ENCODE measurements at regions not wholly inside any gene's neighbourhood (a gene's known extent, or its start where the extent isn't known, plus 50 kb on each side); places are given as distances from the start of the nearest gene placed in this dataset.

DNA sequence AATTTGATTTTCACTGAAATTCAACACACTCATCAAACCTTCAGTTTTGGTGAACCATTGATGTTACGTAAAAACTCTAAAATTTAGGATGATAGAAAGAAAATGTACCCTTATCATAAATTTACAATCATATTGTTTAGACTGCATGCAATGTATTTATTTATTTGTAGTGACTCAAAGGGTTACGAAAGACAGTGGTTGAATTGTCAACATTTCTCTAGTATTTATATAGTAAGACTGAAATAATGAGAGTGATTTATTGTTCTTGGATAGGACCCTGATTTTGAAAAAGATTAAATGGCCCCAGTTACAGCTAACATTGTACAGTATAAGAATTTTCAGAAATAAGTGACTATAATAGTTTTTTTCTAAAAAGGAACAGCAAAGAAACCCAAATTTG is 591.5 kb downstream of the RFPL4B start (continued):
- TF ChIP-seq, protein P1, sequence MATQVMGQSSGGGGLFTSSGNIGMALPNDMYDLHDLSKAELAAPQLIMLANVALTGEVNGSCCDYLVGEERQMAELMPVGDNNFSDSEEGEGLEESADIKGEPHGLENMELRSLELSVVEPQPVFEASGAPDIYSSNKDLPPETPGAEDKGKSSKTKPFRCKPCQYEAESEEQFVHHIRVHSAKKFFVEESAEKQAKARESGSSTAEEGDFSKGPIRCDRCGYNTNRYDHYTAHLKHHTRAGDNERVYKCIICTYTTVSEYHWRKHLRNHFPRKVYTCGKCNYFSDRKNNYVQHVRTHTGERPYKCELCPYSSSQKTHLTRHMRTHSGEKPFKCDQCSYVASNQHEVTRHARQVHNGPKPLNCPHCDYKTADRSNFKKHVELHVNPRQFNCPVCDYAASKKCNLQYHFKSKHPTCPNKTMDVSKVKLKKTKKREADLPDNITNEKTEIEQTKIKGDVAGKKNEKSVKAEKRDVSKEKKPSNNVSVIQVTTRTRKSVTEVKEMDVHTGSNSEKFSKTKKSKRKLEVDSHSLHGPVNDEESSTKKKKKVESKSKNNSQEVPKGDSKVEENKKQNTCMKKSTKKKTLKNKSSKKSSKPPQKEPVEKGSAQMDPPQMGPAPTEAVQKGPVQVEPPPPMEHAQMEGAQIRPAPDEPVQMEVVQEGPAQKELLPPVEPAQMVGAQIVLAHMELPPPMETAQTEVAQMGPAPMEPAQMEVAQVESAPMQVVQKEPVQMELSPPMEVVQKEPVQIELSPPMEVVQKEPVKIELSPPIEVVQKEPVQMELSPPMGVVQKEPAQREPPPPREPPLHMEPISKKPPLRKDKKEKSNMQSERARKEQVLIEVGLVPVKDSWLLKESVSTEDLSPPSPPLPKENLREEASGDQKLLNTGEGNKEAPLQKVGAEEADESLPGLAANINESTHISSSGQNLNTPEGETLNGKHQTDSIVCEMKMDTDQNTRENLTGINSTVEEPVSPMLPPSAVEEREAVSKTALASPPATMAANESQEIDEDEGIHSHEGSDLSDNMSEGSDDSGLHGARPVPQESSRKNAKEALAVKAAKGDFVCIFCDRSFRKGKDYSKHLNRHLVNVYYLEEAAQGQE (IDR thresholded peaks at IDR 0.05; ENCODE audit: unreplicated experiment) = no peak
- TF ChIP-seq, protein P2, sequence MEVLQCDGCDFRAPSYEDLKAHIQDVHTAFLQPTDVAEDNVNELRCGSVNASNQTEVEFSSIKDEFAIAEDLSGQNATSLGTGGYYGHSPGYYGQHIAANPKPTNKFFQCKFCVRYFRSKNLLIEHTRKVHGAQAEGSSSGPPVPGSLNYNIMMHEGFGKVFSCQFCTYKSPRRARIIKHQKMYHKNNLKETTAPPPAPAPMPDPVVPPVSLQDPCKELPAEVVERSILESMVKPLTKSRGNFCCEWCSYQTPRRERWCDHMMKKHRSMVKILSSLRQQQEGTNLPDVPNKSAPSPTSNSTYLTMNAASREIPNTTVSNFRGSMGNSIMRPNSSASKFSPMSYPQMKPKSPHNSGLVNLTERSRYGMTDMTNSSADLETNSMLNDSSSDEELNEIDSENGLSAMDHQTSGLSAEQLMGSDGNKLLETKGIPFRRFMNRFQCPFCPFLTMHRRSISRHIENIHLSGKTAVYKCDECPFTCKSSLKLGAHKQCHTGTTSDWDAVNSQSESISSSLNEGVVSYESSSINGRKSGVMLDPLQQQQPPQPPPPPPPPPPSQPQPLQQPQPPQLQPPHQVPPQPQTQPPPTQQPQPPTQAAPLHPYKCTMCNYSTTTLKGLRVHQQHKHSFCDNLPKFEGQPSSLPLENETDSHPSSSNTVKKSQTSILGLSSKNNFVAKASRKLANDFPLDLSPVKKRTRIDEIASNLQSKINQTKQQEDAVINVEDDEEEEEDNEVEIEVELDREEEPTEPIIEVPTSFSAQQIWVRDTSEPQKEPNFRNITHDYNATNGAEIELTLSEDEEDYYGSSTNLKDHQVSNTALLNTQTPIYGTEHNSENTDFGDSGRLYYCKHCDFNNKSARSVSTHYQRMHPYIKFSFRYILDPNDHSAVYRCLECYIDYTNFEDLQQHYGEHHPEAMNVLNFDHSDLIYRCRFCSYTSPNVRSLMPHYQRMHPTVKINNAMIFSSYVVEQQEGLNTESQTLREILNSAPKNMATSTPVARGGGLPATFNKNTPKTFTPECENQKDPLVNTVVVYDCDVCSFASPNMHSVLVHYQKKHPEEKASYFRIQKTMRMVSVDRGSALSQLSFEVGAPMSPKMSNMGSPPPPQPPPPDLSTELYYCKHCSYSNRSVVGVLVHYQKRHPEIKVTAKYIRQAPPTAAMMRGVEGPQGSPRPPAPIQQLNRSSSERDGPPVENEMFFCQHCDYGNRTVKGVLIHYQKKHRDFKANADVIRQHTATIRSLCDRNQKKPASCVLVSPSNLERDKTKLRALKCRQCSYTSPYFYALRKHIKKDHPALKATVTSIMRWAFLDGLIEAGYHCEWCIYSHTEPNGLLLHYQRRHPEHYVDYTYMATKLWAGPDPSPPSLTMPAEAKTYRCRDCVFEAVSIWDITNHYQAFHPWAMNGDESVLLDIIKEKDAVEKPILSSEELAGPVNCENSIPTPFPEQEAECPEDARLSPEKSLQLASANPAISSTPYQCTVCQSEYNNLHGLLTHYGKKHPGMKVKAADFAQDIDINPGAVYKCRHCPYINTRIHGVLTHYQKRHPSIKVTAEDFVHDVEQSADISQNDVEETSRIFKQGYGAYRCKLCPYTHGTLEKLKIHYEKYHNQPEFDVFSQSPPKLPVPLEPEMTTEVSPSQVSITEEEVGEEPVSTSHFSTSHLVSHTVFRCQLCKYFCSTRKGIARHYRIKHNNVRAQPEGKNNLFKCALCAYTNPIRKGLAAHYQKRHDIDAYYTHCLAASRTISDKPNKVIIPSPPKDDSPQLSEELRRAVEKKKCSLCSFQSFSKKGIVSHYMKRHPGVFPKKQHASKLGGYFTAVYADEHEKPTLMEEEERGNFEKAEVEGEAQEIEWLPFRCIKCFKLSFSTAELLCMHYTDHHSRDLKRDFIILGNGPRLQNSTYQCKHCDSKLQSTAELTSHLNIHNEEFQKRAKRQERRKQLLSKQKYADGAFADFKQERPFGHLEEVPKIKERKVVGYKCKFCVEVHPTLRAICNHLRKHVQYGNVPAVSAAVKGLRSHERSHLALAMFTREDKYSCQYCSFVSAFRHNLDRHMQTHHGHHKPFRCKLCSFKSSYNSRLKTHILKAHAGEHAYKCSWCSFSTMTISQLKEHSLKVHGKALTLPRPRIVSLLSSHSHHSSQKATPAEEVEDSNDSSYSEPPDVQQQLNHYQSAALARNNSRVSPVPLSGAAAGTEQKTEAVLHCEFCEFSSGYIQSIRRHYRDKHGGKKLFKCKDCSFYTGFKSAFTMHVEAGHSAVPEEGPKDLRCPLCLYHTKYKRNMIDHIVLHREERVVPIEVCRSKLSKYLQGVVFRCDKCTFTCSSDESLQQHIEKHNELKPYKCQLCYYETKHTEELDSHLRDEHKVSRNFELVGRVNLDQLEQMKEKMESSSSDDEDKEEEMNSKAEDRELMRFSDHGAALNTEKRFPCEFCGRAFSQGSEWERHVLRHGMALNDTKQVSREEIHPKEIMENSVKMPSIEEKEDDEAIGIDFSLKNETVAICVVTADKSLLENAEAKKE (CRISPR knock-in tag; IDR thresholded peaks at IDR 0.05) = no peak
- no peak for TF ChIP-seq NANOG (IDR thresholded peaks at IDR 0.05; ENCODE audit: borderline replicate concordance)

DNA sequence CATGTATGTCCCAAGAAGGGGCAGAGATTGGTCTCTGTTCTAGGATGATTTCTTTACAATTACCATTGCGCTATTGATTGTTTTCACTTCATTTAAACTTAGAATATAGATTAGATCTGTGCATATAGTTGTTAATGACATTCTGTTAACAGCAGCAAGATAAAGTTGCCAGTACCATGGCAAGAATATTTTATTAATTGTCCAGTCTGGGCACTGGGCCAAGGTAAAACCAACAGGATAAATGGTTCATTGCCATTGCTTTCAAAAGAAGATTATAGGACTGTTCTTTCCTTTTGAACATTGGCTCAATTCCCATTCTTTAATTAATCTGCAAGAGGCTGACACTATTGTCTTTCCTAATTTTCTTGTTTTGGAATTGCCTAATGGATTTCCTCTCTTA is 592.4 kb downstream of the RFPL4B start:
- H3K27me3 Mint-ChIP-seq (ENCODE audit: insufficient read depth, low read depth, poor library complexity) = no peaks in the 10 kb centered on the region
- H3K4me1 Mint-ChIP-seq = no peaks in the 10 kb centered on the region
- ATAC-seq = no peak
- no peak for DNase-seq (ENCODE audit: low spot score)
- no peak overlapping the region for H3K4me3 Mint-ChIP-seq
- H3K9me2 ChIP-seq (ENCODE audit: insufficient read depth) = no peaks in the 10 kb centered on the region
- no peaks in the 10 kb centered on the region for H3K36me3 Mint-ChIP-seq (ENCODE audit: low read depth)
- peaks cover 5% of the 10 kb centered on the region for H3K4me1 ChIP-seq (ENCODE audit: insufficient read depth)
- H3K79me2 ChIP-seq (replicated peaks; ENCODE audit: insufficient read depth) = no peaks in the 10 kb centered on the region
- H2AFZ ChIP-seq = no peak overlapping the region
- H3K27ac Mint-ChIP-seq = no peak overlapping the region
- no peaks in the 10 kb centered on the region for H3K9me3 Mint-ChIP-seq
- no peaks in the 10 kb centered on the region for H3K36me3 ChIP-seq (ENCODE audit: insufficient read depth)
- no peak overlapping the region for H3K27ac ChIP-seq (ENCODE audit: low read depth)
- H4K20me1 ChIP-seq (replicated peaks; ENCODE audit: insufficient read depth) = no peaks in the 10 kb centered on the region
- no peak overlapping the region for H3K4me2 ChIP-seq
- H3K4me3 ChIP-seq = no peak overlapping the region
- H3F3A ChIP-seq (replicated peaks; ENCODE audit: low read depth) = no peaks in the 10 kb centered on the region
- H3K27me3 ChIP-seq (ENCODE audit: insufficient read depth) = no peaks in the 10 kb centered on the region
- TF ChIP-seq POLR2AphosphoS5 (IDR thresholded peaks at IDR 0.05; ENCODE audit: low read depth) (no peak), NANOG (IDR thresholded peaks at IDR 0.05; ENCODE audit: borderline replicate concordance) (no peak)
- TF ChIP-seq, protein P3, sequence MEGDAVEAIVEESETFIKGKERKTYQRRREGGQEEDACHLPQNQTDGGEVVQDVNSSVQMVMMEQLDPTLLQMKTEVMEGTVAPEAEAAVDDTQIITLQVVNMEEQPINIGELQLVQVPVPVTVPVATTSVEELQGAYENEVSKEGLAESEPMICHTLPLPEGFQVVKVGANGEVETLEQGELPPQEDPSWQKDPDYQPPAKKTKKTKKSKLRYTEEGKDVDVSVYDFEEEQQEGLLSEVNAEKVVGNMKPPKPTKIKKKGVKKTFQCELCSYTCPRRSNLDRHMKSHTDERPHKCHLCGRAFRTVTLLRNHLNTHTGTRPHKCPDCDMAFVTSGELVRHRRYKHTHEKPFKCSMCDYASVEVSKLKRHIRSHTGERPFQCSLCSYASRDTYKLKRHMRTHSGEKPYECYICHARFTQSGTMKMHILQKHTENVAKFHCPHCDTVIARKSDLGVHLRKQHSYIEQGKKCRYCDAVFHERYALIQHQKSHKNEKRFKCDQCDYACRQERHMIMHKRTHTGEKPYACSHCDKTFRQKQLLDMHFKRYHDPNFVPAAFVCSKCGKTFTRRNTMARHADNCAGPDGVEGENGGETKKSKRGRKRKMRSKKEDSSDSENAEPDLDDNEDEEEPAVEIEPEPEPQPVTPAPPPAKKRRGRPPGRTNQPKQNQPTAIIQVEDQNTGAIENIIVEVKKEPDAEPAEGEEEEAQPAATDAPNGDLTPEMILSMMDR (conservative IDR thresholded peaks at IDR 0.05; ENCODE audit: low read depth in 2 of 2) = no peak
